ENCODE measurements at regions not wholly inside any gene's neighbourhood (a gene's known extent, or its start where the extent isn't known, plus 50 kb on each side); places are given as distances from the start of the nearest gene placed in this dataset.
"Not testable (repeated sequence)": the region's sequence is repeated elsewhere in the genome, so short reads cannot be mapped to it uniquely, and the experiment has no call there.

- TF ChIP-seq, protein P1, sequence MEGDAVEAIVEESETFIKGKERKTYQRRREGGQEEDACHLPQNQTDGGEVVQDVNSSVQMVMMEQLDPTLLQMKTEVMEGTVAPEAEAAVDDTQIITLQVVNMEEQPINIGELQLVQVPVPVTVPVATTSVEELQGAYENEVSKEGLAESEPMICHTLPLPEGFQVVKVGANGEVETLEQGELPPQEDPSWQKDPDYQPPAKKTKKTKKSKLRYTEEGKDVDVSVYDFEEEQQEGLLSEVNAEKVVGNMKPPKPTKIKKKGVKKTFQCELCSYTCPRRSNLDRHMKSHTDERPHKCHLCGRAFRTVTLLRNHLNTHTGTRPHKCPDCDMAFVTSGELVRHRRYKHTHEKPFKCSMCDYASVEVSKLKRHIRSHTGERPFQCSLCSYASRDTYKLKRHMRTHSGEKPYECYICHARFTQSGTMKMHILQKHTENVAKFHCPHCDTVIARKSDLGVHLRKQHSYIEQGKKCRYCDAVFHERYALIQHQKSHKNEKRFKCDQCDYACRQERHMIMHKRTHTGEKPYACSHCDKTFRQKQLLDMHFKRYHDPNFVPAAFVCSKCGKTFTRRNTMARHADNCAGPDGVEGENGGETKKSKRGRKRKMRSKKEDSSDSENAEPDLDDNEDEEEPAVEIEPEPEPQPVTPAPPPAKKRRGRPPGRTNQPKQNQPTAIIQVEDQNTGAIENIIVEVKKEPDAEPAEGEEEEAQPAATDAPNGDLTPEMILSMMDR (IDR thresholded peaks at IDR 0.05; ENCODE audit: control extremely low read depth in 1 of 3, insufficient read depth in 1 of 3, low read depth in 1 of 3, low read length in 3 of 3): not testable (repeated sequence)
- TF ChIP-seq BRCA1 (IDR thresholded peaks at IDR 0.05; ENCODE audit: low read depth, low read length); SP1 (IDR thresholded peaks at IDR 0.05; ENCODE audit: low read depth, low read length); EZH2 (IDR thresholded peaks at IDR 0.05; ENCODE audit: low read depth, low read length, severe bottlenecking); RXRA (IDR thresholded peaks at IDR 0.05; ENCODE audit: insufficient read depth, low read depth, low read length); HDAC6 (IDR thresholded peaks at IDR 0.05; ENCODE audit: low read depth, low read length); TCF12 (IDR thresholded peaks at IDR 0.05; ENCODE audit: low read depth, low read length); MAX (IDR thresholded peaks at IDR 0.05); POLR2A (IDR thresholded peaks at IDR 0.05; ENCODE audit: control extremely low read depth in 1 of 2, low read depth in 2 of 2, low read length in 2 of 2): not testable (repeated sequence)
- TF ChIP-seq, protein P2, sequence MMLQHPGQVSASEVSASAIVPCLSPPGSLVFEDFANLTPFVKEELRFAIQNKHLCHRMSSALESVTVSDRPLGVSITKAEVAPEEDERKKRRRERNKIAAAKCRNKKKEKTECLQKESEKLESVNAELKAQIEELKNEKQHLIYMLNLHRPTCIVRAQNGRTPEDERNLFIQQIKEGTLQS (IDR thresholded peaks at IDR 0.05; ENCODE audit: insufficient read depth, low read depth, low read length): not testable (repeated sequence)
Measured at GRCh38 chr6:60830726-60831125, 1455.3 kb downstream of the KHDRBS2 start.

Measured in H1 (cell line).